WTC11 (cell line): ENCODE measurements at regions not wholly inside any gene's neighbourhood (a gene's known extent, or its start where the extent isn't known, plus 50 kb on each side); places are given as distances from the start of the nearest gene placed in this dataset.
"Not testable (repeated sequence)": the region's sequence is repeated elsewhere in the genome, so short reads cannot be mapped to it uniquely, and the experiment has no call there.

Experiments used
- ATAC-seq: fragments of 200-7000 bp; cut with Tn5 transposase; 2 replicates; pipeline ENCODE4 v1.10.0; 2021; ENCODE audit warnings: mild to moderate bottlenecking, moderate library complexity
- CTCF ChIA-PET: fragments of 300-600 bp; sonication (Branson Sonifier 250); formaldehyde crosslinking; loops from one replicate; lab custom pipeline; 2021; ENCODE audit warnings: antibody characterized with exemption; lab: Charles Lee
- POLR2A ChIA-PET: fragments of 350-600 bp; sonication (Branson Sonifier 250); formaldehyde crosslinking; loops from one replicate; lab custom pipeline; 2021; ENCODE audit warnings: antibody characterized with exemption; lab: Charles Lee
- DNase-seq: peaks from one replicate; pipeline ENCODE4 v3.0.0; 2021; ENCODE audit warnings: low spot score
- H3K27ac Mint-ChIP-seq: 2 replicates; pipeline ENCODE4 v1.8.0; 2021; ENCODE audit warnings: mixed read lengths
- H3K27me3 Mint-ChIP-seq: 2 replicates; pipeline ENCODE4 v1.8.0; 2021; ENCODE audit warnings: low read depth, mild to moderate bottlenecking, moderate library complexity, mixed read lengths
- H3K36me3 Mint-ChIP-seq: 2 replicates; pipeline ENCODE4 v1.8.0; 2021; ENCODE audit warnings: mixed read lengths
- H3K4me1 Mint-ChIP-seq: 2 replicates; pipeline ENCODE4 v1.8.0; 2022; ENCODE audit warnings: mixed read lengths
- H3K4me3 Mint-ChIP-seq: 2 replicates; pipeline ENCODE4 v1.8.0; 2021; ENCODE audit warnings: mild to moderate bottlenecking, moderate library complexity, mixed read lengths
- H3K9me3 Mint-ChIP-seq: 2 replicates; pipeline ENCODE4 v1.8.0; 2021; ENCODE audit warnings: mixed read lengths
- EMX1 ChIP-seq: fragments of 250-450 bp; sonication (Bioruptor Pico); IDR thresholded peaks from 2 replicates; pipeline ENCODE4 v1.8.0; 2021; ENCODE audit warnings: mild to moderate bottlenecking
- FOXK1 ChIP-seq: sonication (generic); formaldehyde crosslinking; IDR thresholded peaks from 2 replicates; pipeline ENCODE4 v1.8.0; 2022; ENCODE audit warnings: mild to moderate bottlenecking, moderate library complexity, missing genetic modification reagents
- GRHL2 ChIP-seq: fragments of 250-450 bp; sonication (Bioruptor Pico); IDR thresholded peaks from 2 replicates; pipeline ENCODE4 v1.8.0; 2022; ENCODE audit warnings: mild to moderate bottlenecking, moderate library complexity; ENCODE audit not compliant: insufficient replicate concordance, severe bottlenecking
- NFATC4 ChIP-seq: fragments of 250-450 bp; sonication (Bioruptor Pico); IDR thresholded peaks from 2 replicates; pipeline ENCODE4 v1.9.0; 2021; ENCODE audit warnings: mild to moderate bottlenecking
- SMAD3 ChIP-seq: sonication (generic); formaldehyde crosslinking; IDR thresholded peaks from 2 replicates; pipeline ENCODE4 v1.8.0; 2022; ENCODE audit warnings: missing genetic modification reagents, mild to moderate bottlenecking, borderline replicate concordance
- SOX15 ChIP-seq: fragments of 250-450 bp; sonication (Bioruptor Pico); IDR thresholded peaks from 2 replicates; pipeline ENCODE4 v1.9.0; 2021; ENCODE audit warnings: mild to moderate bottlenecking
- ZNF263 ChIP-seq: sonication (generic); formaldehyde crosslinking; IDR thresholded peaks from 2 replicates; pipeline ENCODE4 v1.8.1; 2022; ENCODE audit warnings: low read depth, mild to moderate bottlenecking, moderate library complexity, missing genetic modification reagents
- TF ChIP-seq, protein P1 (sequence below): sonication (generic); formaldehyde crosslinking; IDR thresholded peaks from 2 replicates; pipeline ENCODE4 v1.8.0; 2023; ENCODE audit warnings: missing genetic modification reagents
- TF ChIP-seq, protein P2 (sequence below): sonication (generic); formaldehyde crosslinking; IDR thresholded peaks from 2 replicates; pipeline ENCODE4 v1.8.1; 2023; ENCODE audit warnings: mild to moderate bottlenecking, missing genetic modification reagents, moderate library complexity
- TF ChIP-seq, protein P3 (sequence below): fragments of 250-450 bp; sonication (Bioruptor Pico); IDR thresholded peaks from 2 replicates; pipeline ENCODE4 v1.9.0; 2021; ENCODE audit warnings: moderate library complexity, mild to moderate bottlenecking, inconsistent platforms, borderline replicate concordance

DNA sequence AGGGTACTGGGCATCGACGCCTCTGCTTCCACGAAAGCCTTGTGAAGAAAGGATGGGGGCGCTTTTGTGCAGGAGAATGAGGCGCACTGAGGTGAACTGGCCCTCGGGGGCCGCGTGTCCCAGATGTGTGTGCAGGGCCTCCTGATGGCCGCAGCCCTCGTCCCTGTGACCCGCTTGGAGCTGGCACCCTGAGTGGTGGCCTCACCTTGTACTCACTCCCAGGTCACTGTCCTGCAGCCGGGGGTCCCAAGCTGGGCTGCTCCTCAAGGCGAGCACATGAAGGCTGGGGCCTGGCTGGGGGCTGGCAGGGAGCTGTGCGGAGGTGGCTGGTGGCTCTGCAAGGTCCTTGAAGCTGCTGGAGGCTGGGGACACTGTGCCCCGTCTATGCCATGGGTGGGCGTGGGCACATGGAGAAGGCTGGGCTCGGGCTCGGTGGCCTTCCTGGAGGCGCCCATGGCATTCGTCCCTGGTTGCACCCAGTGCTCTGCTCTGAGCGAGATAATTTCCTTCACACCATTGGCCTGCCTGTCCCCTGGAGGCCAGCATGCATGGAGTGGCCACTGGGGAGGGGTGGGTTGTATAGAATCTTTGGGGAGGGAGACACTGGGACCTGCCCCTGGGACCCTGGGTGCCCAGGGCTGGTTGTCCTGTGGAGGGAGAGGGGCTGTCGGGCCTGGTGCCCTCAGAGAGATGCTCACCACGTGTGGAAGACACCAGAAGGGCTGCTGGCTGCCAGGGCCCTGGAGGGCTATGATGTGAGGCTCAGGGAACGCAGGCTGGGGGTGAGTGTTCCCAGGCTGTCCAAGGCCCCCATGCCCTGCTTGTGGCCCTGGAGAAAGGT, 79.3 kb downstream of the TMEM121 start:
- H3K4me1 Mint-ChIP-seq, result no peaks in the 10 kb centered on the region
- no peak for TF ChIP-seq FOXK1 (CRISPR knock-in tag)
- TF ChIP-seq SOX15 (CRISPR knock-in tag), result no peak
- TF ChIP-seq, protein P1, sequence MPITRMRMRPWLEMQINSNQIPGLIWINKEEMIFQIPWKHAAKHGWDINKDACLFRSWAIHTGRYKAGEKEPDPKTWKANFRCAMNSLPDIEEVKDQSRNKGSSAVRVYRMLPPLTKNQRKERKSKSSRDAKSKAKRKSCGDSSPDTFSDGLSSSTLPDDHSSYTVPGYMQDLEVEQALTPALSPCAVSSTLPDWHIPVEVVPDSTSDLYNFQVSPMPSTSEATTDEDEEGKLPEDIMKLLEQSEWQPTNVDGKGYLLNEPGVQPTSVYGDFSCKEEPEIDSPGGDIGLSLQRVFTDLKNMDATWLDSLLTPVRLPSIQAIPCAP (CRISPR knock-in tag), result no peak
- TF ChIP-seq, protein P2, sequence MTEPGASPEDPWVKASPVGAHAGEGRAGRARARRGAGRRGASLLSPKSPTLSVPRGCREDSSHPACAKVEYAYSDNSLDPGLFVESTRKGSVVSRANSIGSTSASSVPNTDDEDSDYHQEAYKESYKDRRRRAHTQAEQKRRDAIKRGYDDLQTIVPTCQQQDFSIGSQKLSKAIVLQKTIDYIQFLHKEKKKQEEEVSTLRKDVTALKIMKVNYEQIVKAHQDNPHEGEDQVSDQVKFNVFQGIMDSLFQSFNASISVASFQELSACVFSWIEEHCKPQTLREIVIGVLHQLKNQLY, result no peak
- no peak for TF ChIP-seq SMAD3 (CRISPR knock-in tag)
- TF ChIP-seq EMX1 (CRISPR knock-in tag), result no peak
- no peak for TF ChIP-seq ZNF263 (CRISPR knock-in tag)
- TF ChIP-seq, protein P3, sequence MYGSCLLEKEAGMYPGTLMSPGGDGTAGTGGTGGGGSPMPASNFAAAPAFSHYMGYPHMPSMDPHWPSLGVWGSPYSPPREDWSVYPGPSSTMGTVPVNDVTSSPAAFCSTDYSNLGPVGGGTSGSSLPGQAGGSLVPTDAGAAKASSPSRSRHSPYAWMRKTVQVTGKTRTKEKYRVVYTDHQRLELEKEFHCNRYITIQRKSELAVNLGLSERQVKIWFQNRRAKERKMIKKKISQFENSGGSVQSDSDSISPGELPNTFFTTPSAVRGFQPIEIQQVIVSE (CRISPR knock-in tag), result no peak
- no peak for TF ChIP-seq GRHL2 (CRISPR knock-in tag)
- TF ChIP-seq NFATC4 (CRISPR knock-in tag), result no peak

DNA sequence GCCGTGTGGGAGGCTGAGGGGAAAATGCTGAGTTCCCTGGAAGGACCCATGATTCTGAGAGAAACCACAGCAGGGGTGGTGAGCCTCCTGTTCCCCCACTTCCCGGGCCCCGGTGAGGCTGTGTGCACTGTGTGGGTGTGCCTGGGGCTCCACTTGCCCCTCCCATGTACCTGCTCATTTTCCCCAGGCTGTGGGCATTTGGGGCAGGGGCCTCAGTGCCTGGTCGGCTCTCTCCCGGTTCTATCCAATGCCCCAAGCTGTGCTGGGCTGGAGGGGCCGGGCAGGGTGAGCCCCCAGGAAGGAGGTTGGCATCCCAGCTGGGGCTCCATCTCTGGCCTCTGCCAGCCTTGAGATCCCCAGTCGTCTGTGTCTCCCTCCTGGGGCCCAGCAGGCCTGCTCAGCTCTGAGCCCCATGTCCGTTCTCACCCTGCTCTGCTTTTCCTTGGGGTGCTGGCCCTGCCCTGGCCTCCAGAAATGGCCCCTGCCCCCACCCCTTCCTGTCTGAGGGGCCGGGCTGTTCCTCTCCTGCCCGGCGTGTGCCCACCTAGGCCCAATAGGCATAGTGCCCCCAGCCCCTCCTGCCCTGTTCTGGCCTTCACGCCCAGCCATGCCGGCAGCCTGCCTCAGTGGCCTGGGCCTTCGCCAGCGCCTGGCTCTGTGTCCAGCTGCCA, 80.1 kb downstream of the TMEM121 start:
- H3K4me1 Mint-ChIP-seq, POLR2A ChIA-PET, H3K27me3 Mint-ChIP-seq, DNase-seq, H3K27ac Mint-ChIP-seq, H3K4me3 Mint-ChIP-seq, ATAC-seq, CTCF ChIA-PET: not testable (repeated sequence)
- peaks cover 14% of the 10 kb centered on the region for H3K9me3 Mint-ChIP-seq
- H3K36me3 Mint-ChIP-seq, result peaks cover 14% of the 10 kb centered on the region

More for the DNA sequence above, 79.3 kb downstream of the TMEM121 start:
- Mint-ChIP-seq H3K4me3 (no peak overlapping the region), H3K27me3 (peaks cover 5% of the 10 kb centered on the region), H3K36me3 (peaks cover 19% of the 10 kb centered on the region), H3K9me3 (peaks cover 19% of the 10 kb centered on the region), H3K27ac (no peak overlapping the region)
- DNase-seq (no peak), ATAC-seq (no peak)
- POLR2A ChIA-PET, result no interaction called here
- CTCF ChIA-PET, result no interaction called here

DNA sequence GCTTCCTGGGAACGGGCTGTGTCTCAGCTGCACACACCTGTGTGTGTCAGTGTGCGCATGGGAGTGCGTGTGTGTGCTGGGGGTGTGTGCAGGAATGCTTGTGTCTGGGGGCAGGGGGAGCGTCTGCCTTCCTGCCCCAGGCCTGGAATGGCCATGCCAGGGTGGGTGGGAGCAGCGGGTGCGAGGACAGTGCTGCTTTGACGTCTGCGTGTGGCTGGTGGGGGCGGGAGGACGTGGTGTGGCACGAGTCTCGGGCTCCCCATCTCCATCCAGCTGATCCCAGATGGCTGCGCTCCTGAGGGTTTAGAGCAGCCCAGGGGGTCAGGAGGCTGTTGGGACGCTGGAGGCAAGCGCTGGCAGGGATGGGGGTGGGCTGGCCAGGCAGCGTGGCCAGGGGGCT, 80.6 kb downstream of the TMEM121 start:
- H3K4me3 Mint-ChIP-seq, H3K27me3 Mint-ChIP-seq, H3K4me1 Mint-ChIP-seq, H3K27ac Mint-ChIP-seq, CTCF ChIA-PET, DNase-seq, ATAC-seq, POLR2A ChIA-PET: not testable (repeated sequence)
- peaks cover 17% of the 10 kb centered on the region for H3K9me3 Mint-ChIP-seq
- H3K36me3 Mint-ChIP-seq, result peaks cover 16% of the 10 kb centered on the region

DNA sequence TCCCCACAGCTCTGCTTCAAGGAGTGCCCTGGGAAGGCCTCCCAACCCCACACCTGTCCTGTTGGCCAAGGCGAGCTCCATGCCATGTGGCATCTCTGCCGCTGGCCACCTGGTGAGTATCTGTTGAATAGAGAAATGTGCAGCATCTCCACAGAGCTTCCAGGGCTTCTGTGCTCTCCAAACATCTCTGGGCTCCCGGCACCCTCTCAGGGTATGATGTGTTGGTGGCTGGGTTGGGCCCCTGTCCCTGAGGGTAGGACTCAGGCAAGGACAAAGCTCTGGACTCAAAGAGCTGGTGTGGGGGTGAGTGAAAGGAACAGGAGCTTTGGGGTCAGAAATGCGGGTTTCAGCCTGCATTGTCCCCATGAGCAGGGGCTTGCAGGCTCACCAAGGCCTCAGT, 88.6 kb downstream of the TMEM121 start:
- Mint-ChIP-seq H3K36me3 (peaks cover 37% of the 10 kb centered on the region), H3K27me3 (peaks cover 13% of the 10 kb centered on the region), H3K9me3 (peaks cover 43% of the 10 kb centered on the region)
- H3K4me3 Mint-ChIP-seq, ATAC-seq, H3K27ac Mint-ChIP-seq, CTCF ChIA-PET, POLR2A ChIA-PET, H3K4me1 Mint-ChIP-seq, DNase-seq: not testable (repeated sequence)

DNA sequence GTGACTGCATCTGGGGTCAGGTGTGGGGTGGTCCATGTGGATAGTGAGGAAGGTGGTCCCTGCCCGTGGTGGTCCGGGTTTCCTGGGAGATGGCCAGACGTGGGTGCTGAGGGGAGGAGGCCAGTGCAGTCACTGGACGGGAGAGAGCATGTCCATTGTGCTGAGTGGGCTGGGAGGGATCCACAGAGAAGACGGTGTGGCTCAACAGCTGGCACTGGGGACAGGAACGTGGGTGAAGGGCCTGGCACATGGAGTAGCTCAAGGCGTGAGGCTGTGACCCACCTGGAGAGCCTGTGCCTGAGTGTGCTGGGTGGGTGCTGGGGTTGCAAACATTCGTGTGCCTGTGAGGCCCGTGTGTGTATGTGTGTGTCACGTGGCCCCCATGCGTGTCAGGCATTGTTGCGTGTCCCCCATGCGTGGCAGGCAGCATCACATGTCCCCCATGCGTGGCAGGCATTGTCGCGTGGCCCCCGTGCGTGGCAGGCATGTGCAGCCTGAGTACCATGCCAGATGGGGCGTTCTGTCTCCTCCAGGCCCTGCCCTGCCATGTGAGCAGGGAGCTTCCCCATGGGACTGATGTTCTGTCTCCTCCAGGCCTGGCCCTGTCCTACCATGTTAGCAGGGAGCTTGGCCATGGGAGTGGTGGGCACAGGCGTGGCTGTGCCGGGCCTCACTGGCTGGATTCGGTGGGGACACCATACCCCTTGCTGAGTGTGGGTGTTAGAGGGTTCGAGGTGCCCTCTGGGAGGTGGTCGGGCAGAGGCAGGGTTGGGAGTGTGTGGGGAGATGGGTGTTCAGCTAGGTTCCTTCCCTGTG, 89.8 kb downstream of the TMEM121 start:
- H3K27ac Mint-ChIP-seq, DNase-seq, H3K4me3 Mint-ChIP-seq, ATAC-seq, CTCF ChIA-PET, POLR2A ChIA-PET, H3K4me1 Mint-ChIP-seq: not testable (repeated sequence)
- peaks cover 37% of the 10 kb centered on the region for H3K36me3 Mint-ChIP-seq
- peaks cover 13% of the 10 kb centered on the region for H3K27me3 Mint-ChIP-seq
- peaks cover 43% of the 10 kb centered on the region for H3K9me3 Mint-ChIP-seq
